Stimulated activated CD8-positive, alpha-beta memory T cell treated with anti-CD3 and anti-CD28 coated beads, Interleukin-12 subunit alpha, Interleukin-12 subunit beta, amount 100 ng/mL, for 1 hour (primary cell): ENCODE measurements at regions not wholly inside any gene's neighbourhood (a gene's known extent, or its start where the extent isn't known, plus 50 kb on each side); places are given as distances from the start of the nearest gene placed in this dataset.
"Not testable (repeated sequence)": the region's sequence is repeated elsewhere in the genome, so short reads cannot be mapped to it uniquely, and the experiment has no call there.

Experiments used
- DNase-seq: peaks from one replicate; pipeline ENCODE4 v3.0.0-alpha.2; 2020; ENCODE audit warnings: low read depth

DNA sequence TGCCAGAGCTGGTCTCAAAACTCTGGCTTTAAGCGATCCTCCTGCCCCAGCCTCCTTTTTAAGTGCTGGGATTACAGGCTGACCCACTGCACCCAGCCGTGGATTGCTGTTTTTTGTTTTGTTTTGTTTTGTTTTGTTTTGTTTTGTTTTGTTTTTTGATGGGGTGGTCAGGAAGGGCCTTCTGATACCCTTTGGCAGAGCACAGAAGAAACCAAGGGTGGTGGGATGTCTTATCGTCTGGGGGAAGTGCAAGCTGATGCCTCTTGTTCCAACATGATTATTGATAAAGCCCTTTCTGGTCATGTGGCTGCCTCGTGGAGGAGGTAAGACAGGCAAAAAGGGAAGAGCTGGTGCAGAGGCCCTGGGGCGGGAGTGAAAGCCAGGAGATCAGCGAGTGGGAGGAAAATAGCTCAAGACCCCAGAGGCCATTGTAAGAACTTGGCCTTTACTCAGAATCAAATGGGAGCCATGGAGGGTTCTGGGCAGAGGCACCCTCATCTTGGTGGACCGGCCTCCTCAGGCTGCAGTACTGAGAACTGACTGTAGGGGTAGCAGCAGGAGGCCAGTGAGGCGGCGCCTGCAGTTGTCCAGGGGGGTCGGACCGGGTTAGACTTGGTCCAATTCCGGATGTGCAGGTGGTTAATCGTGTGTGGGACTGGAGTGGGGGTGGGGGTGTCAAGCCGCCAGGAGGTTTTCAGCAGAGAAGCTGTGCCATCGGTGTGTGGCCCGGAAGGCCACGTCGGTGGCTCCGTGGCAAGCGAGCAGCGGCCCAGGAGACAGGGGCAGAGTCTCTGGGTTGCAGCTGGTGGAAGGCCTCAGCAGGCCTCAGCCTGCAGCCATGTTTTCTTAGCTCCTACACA lies 84.4 kb upstream of the GSE1 start:
- DNase-seq = no peak

- no peak for DNase-seq
These were observed 83.4 kb upstream of the GSE1 start for GRCh38 chr16:85529489-85530369.

DNA sequence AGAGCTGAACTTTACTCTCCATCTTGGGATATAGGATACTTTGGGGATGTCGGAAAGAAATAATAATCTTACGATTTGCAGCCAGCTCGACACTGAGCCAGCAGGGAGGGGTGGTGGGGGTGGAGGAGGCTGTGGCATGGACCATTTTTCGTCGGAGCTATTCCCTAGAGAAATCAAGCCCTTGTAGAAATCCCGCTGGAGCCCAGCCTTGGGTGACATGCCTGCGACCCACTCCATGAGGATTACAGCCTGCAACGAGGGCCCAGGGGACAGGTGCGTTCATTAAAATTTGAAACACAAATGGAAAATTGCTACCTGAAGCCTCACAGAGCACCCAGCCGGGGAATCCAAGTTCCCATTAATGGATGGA lies 82.8 kb upstream of the GSE1 start:
- DNase-seq = no peak

DNA sequence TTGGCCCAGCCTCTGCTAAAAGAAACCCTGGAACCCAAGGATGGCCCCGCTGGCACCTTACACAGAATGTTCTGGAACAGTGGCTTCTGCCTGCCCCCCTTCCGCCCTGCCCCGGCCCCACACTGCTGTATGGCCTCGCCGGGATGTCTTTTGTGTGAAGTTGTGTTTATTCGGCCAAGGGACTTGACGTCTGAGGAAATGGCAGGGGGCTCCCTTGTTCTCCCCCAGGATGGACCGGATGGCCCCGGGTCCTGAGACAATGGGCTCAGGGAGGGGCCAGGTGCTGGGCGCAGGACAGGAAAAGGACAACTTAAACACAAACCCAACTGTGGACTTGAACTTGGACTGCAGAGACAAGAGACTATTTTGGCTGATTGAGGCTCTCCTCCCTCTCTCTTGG lies 81.6 kb upstream of the GSE1 start:
- DNase-seq = no peak

DNA sequence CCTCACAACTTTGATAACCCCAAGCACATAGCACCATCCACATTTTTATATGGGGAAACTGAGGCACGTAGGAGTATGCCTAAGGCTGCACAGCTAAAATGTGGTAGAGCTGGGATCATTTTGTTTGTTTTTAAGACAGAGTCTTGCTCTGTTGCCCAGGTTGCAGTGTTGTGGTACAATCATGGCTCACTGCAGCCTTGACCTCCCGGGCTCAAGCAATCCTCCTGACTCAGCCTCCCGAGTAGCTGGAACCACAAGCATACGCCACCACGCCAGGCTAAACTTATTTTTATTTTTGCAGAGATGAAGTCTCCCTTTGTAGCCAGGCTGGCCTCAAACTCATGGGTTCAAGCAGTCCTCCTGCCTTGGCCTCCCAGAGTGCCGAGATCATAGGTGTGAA lies 81.0 kb upstream of the GSE1 start:
- DNase-seq = no peak

DNA sequence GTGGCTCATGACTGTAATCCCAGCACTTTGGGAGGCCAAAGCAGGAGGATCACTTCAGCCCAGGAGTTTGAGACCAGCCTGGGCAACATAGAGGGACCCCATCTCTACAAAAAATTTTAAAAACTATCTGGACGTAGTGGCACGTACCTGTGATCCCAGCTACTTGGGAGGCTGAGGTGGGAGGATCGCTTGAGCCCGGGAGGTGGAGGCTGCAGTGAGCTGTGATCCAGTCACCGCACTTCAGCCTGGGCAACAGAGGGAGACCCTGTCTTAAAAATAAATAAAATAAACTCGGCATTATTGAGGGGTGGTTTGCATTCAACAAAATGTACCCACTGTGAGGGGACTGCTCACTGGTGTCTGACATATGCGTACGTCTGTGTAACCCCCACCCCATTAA lies 79.5 kb upstream of the GSE1 start:
- not testable (repeated sequence) for DNase-seq

DNA sequence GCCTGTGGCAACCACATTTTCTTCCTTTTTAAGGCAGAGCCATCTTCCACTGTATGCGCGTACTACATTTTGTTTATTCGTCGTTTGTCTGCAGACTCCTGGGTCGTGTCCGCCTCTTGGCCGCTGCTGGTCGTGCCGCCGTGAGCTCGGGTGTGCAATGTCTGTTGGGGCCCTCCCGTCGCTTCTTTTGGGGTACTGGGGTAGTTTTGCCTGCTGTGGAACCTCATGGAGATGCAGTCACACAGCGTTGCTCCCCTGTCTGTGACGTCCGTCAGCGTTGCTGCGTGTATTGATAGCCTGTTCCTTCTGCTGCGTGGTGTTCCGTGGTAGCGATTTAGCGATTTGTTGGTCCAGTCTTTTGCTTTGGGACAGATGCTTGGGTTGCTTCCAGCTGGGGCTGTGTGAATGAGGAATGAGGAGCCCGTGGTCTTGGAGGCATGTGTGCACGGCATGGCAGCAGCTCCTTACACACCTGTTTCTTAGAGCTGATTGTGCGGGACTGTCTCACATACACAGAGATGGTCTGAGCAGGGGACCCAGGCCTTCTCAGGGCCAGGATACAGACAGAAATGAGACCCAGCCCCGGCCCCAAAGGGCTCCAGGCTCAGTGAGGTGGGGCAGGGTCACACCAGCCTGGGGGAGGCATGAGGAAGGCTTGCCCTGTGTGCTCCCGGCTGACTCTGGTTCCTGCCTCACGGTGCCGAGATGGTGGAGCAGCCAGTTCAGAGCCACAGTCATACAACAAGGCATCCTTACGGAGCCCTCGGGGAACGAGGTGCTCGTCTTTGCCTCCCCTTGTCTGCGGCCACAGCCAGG lies 78.4 kb upstream of the GSE1 start:
- DNase-seq = no peak

DNA sequence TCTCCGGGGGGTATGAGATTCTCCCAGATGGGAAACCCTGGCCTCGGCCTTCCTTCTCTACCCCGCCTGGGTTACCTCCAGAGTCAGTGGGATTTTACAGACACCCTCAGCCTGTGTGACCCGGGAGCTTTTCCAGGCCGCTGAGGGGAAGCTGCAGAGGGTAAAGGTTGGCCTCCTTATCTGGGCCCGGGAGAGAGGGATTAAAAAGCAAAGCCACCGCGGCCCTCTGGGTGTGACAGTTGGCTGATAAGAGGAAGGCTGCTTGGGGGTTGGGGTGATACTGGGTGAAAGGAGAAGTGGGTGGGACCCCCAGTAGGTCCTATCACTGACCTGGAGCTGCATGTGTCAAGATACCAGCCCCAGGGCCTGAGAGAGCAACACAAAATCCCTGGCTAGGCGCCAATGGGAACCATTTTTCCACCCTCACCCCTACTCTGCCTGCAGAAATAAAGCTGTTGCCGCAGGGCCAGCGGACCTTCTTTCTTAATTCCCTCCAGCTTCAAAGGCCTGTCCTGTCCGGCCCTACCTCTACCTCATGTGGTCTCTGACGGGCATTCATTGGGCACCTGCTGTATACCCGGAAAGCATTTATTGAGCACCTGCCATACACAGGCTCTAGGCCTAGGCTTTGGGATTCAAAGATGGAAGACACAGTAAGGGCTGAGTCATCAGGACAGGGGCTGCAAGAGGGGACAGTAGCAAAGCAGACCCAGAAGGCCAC lies 77.6 kb upstream of the GSE1 start:
- DNase-seq = no peak

- DNase-seq = no peak
These were observed 77.1 kb upstream of the GSE1 start for GRCh38 chr16:85536073-85536410.

GRCh38 chr16:85536411-85537330 lies 76.5 kb upstream of the GSE1 start:
- DNase-seq = no peak

DNA sequence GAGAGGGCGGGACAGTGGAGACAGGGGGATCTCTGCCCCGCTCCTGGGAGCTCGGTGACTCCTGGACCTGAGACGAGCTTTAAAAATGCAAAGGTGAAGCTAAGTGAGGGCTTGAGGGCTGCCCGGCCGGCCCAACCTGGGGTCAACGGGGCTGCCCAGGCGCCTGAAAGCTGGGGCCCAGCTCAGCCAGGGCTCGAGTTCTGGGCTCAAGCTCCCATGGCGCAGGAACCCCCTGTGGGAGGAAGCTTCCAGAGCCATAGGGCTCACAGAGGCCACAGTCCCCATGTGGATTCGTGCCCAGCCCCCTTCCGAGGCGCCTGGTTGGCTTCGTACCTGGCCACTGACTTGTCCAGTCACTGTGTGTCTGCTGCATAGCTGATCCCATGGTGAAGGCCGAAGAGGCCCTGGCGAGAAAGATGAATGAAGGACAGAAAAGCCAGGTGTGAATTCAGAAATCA lies 75.8 kb upstream of the GSE1 start:
- no peak for DNase-seq

DNA sequence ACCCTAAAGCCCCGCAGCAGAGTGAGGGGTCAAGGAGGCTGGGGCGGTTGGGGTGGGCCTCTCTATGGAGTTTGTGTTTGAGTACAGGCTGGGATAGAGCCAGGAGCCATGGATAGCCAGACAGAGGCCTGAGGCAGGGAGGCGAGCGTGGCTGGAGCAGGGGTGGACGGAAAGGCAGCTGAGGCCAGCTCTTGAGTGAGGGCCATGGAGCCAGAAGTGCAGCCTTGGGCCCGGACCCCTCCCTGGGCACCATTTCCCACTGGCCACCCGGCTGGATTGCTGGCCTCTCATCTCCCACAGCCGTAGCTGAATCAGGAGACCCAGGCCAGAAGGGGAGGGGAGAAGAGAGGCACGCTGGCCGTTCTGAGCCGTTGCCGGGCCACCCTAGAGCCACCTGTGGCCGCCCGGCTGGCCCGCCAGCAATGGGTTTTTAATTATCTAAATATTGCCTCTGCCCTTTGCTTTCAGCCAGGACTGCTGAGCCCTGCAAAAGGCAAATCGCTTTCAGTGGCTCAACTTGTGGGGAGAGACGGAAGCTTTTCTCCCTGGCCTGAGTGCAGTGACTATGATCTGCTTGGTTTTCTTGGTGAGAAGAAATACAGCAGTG lies 75.2 kb upstream of the GSE1 start:
- no peak for DNase-seq

DNA sequence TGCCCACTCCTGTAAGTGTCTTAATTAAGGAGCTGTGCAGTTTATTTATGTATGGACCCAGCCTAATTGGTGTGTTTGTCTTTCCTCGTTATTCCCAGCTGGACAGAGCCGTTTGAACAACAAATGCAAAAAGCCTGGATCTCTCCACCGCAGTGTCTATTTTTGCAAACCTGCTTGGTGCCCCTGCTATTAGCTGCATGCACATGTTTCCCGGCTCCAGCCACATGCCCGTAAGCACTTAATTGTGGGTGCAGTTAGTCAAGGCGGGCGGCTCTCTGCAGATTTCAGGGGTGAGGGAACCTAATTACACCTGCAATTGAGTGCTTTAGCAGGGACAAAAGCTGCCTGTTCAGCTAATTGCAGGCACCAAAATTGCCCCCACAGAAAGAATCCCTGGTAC lies 74.0 kb upstream of the GSE1 start:
- DNase-seq = no peak

GRCh38 chr16:85539629-85540291 lies 73.4 kb upstream of the GSE1 start:
- DNase-seq = no peak

- DNase-seq = no peak
These were observed 71.9 kb upstream of the GSE1 start for GRCh38 chr16:85541181-85541580.

DNA sequence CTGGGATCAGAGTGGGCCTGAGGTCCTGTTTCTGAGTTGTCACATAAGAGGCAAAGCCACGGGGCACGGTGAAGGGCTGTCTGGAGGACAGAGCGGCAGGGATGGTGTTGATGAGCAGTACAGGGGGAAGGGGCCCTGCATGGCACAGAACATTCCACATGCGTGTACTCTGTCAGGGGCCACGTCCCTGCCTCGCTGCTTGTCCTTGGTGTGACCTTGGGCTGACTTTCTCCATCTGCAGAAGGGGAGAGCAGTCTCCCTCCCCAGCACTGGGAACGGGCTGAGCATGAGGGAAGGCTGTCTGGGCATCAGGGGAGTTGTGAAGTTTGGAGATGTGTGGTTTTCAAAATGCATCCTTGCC lies 71.5 kb upstream of the GSE1 start:
- no peak for DNase-seq

GRCh38 chr16:85541980-85542900 lies 70.9 kb upstream of the GSE1 start:
- no peak for DNase-seq

DNA sequence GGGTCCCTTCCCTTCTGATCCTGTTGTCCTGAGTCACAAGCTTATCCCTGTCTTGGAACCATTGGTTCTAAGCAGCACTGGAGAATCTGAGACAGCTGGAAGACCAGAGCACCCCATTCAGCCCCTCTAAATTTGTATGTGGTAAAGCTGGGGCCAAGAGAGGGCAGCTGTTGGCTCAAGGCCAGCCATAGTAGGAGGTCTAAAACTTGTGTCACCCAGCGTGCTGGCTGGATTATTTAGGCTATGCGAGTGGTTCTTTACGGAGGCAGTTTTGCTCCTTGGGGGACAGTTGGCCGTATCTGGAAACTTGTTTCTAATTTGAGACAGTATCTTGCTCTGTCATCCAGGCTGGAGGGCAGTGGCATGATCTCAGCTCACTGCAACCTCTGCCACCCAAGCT lies 69.6 kb upstream of the GSE1 start:
- no peak for DNase-seq

DNA sequence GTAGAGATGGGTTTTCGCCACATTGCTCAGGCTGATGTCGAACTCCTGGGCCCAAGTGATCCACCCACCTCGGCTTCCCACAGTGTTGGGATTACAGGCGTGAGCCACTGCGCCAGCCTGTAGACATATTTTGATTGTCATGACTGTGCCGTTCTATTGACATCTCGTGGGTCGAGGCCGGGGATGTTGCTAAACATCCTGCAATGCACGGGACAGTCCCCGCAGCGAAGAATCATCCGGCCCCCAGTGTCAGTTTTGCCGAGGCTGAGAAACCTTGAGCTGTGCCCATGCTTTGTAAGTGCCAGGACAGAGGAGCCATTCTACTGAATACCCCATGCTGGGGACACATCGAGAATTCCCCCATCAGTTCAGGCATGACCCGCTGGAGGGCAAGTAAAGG lies 69.1 kb upstream of the GSE1 start:
- no peak for DNase-seq
